ENCODE measurements at regions not wholly inside any gene's neighbourhood (a gene's known extent, or its start where the extent isn't known, plus 50 kb on each side); places are given as distances from the start of the nearest gene placed in this dataset.

DNA sequence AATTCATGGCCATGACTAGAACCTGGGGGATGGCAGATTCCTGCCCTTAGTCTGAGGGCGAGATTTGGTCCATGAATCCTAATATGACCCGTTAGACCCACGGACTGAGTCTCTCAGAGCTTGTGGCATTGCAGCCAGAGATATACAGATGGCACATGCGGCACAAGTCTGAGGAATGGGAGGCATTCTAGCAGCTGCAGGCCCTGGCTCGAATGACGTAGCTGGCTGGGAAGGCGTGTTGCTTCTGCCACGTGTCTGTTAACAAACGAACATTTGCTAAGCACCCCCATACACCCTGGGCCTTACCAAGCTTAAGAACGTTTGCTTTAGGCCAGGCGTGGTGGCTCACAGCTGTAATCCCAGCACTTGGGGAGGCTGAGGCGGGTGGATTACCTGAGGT is 68.0 kb downstream of the CD164 start (continued):
- TF ChIP-seq ZNF335 (tag by site-specific recombination; conservative IDR thresholded peaks at IDR 0.05) (no peak), ZNF23 (tag by site-specific recombination; IDR thresholded peaks at IDR 0.05; ENCODE audit: borderline replicate concordance) (no peak), ZNF223 (tag by site-specific recombination; IDR thresholded peaks at IDR 0.05) (no peak)

DNA sequence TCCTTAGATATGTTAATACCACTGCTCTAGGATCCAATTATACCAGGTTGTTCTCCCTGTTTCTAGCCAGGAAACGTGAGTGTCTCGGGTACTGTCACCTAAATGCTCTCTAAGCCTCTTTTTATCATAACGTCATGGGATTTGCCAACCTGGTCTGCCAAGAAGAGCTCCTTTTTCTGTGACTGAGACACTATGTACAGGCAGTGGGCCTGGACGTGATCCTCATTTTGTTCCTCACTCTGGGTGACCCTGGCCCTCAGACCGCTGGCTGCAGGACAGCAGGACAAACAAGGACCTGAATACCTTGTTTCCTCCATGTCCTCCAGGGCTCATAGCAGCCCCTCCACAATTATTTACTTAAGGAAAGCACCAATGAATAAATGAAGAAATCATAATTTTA is 69.1 kb downstream of the CD164 start:
- ChIA-PET CTCF (interaction anchor here (0.8 kb wide), 1 partner anchor 1052 kb away, joined by 3 read pairs; no protein-coding TSS in a partner anchor), POLR2A (no interaction called here)
- no peaks in the 10 kb centered on the region for H3K9me3 ChIP-seq (ENCODE audit: control insufficient read depth, insufficient read depth, low read depth, low read length)
- H3K4me1 ChIP-seq (ENCODE audit: control insufficient read depth, insufficient read depth, low read length), result no peaks in the 10 kb centered on the region
- no peak for TF ChIP-seq ZNF391 (tag by site-specific recombination; IDR thresholded peaks at IDR 0.05; ENCODE audit: borderline replicate concordance, low read depth)
- TF ChIP-seq ZNF133 (tag by site-specific recombination; IDR thresholded peaks at IDR 0.05), result peak; percentile 54
- no peak overlapping the region for H3K4me3 ChIP-seq (ENCODE audit: low read depth, low read length)
- H3K27ac ChIP-seq (ENCODE audit: extremely low read depth, low read depth, low read length), result no peak overlapping the region
- H3K36me3 ChIP-seq (ENCODE audit: control insufficient read depth in 2 of 2, insufficient read depth in 1 of 2, low read length in 2 of 2), result peaks cover 0 to 19% of the 10 kb centered on the region in 2 experiments; a peak in 1 of 3 replicates

DNA sequence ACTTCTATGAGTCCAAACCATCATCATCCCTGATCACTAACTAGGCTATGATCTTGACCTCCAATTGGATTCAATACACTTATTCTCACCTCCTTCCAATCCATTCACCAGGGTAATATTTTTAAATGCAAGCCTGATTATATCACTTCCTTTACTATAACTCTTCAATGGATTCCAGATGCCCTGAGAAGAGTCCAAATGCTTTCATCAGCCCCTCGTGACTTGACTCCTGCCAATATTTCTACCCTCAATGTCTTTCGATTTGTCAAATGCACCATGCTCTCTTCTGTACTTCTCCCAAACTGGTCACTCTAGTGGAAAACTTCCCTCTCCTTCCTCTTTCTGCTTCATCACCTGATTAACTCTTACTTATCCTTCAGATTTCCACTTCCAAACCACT is 70.8 kb downstream of the CD164 start:
- TF ChIP-seq YY2 (tag by site-specific recombination; IDR thresholded peaks at IDR 0.05) (no peak), RBAK (tag by site-specific recombination; IDR thresholded peaks at IDR 0.05) (no peak), ZNF221 (tag by site-specific recombination; IDR thresholded peaks at IDR 0.05; ENCODE audit: borderline replicate concordance) (no peak), ZNF324 (tag by site-specific recombination; IDR thresholded peaks at IDR 0.05) (no peak), HOXC10 (CRISPR knock-in tag; IDR thresholded peaks at IDR 0.05) (no peak), ZNF335 (tag by site-specific recombination; conservative IDR thresholded peaks at IDR 0.05) (no peak), KLF16 (tag by site-specific recombination; IDR thresholded peaks at IDR 0.05) (no peak), ZNF133 (tag by site-specific recombination; IDR thresholded peaks at IDR 0.05) (no peak)
- TF ChIP-seq, protein P1, sequence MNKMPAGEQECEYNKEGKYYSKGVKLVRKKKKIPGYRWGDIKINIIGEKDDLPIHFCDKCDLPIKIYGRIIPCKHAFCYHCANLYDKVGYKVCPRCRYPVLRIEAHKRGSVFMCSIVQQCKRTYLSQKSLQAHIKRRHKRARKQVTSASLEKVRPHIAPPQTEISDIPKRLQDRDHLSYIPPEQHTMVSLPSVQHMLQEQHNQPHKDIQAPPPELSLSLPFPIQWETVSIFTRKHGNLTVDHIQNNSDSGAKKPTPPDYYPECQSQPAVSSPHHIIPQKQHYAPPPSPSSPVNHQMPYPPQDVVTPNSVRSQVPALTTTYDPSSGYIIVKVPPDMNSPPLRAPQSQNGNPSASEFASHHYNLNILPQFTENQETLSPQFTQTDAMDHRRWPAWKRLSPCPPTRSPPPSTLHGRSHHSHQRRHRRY (tag by site-specific recombination; IDR thresholded peaks at IDR 0.05), result no peak
- TF ChIP-seq, protein P2, sequence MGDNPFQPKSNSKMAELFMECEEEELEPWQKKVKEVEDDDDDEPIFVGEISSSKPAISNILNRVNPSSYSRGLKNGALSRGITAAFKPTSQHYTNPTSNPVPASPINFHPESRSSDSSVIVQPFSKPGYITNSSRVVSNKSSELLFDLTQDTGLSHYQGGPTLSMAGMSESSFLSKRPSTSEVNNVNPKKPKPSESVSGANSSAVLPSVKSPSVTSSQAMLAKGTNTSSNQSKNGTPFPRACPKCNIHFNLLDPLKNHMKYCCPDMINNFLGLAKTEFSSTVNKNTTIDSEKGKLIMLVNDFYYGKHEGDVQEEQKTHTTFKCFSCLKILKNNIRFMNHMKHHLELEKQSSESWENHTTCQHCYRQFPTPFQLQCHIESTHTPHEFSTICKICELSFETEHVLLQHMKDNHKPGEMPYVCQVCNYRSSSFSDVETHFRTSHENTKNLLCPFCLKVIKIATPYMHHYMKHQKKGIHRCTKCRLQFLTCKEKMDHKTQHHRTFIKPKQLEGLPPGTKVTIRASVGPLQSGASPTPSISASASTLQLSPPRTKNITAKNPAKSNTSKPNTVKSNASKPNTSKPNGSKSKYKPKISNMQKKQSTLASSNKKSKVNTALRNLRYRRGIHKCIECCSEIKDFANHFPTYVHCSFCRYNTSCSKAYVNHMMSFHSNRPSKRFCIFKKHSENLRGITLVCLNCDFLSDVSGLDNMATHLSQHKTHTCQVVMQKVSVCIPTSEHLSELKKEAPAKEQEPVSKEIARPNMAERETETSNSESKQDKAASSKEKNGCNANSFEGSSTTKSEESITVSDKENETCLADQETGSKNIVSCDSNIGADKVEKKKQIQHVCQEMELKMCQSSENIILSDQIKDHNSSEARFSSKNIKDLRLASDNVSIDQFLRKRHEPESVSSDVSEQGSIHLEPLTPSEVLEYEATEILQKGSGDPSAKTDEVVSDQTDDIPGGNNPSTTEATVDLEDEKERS (tag by site-specific recombination; IDR thresholded peaks at IDR 0.05), result no peak
- H3K36me3 ChIP-seq (ENCODE audit: control insufficient read depth in 2 of 2, insufficient read depth in 1 of 2, low read length in 2 of 2), result peaks cover 0 to 30% of the 10 kb centered on the region in 2 experiments; a peak in 1 of 3 replicates
- no peaks in the 10 kb centered on the region for H3K4me1 ChIP-seq (ENCODE audit: control insufficient read depth, insufficient read depth, low read length)
- no peaks in the 10 kb centered on the region for H3K9me3 ChIP-seq (ENCODE audit: control insufficient read depth, insufficient read depth, low read depth, low read length)
- no peak overlapping the region for H3K4me3 ChIP-seq (ENCODE audit: low read depth, low read length)
- CTCF ChIA-PET, result interaction anchor here (0.6 to 0.8 kb wide), 2 partner anchors 124 to 299 kb away, joined by 3 read pairs; no protein-coding TSS in a partner anchor
- no peak overlapping the region for H3K27ac ChIP-seq (ENCODE audit: extremely low read depth, low read depth, low read length)
- POLR2A ChIA-PET, result no interaction called here

DNA sequence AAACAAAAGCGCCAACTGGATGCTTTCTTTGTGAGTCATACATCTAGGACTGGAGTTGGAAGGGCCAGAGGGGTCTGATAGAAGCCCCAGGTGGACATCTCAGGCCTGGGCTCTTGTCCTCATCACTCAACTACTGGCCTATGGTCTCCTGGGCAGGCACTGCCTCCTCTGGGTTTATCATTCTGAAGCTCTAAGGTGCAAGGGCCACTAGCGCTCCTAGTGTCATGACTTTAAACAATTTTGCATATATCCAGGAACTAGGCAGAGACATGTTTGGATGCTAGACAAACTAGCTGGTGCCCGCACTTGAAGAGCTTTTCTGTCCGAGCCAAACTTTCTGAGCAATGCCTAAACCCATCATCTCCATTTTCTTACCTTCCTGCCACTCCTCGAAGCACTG is 72.3 kb downstream of the CD164 start:
- ChIA-PET POLR2A (no interaction called here), CTCF (no interaction called here)
- H3K9me3 ChIP-seq (ENCODE audit: control insufficient read depth, insufficient read depth, low read depth, low read length), result no peaks in the 10 kb centered on the region
- peaks cover 0 to 35% of the 10 kb centered on the region in 2 experiments; a peak in 1 of 3 replicates for H3K36me3 ChIP-seq (ENCODE audit: control insufficient read depth in 2 of 2, insufficient read depth in 1 of 2, low read length in 2 of 2)
- no peak overlapping the region for H3K27ac ChIP-seq (ENCODE audit: extremely low read depth, low read depth, low read length)
- H3K4me1 ChIP-seq (ENCODE audit: control insufficient read depth, insufficient read depth, low read length), result no peaks in the 10 kb centered on the region
- H3K4me3 ChIP-seq (ENCODE audit: low read depth, low read length), result no peak overlapping the region
- TF ChIP-seq ZSCAN30 (tag by site-specific recombination; IDR thresholded peaks at IDR 0.05) (no peak), ZNF433 (tag by site-specific recombination; IDR thresholded peaks at IDR 0.05; ENCODE audit: low read depth) (no peak), ZNF624 (tag by site-specific recombination; IDR thresholded peaks at IDR 0.05) (no peak), ZNF548 (tag by site-specific recombination; IDR thresholded peaks at IDR 0.05) (no peak), SP7 (tag by site-specific recombination; IDR thresholded peaks at IDR 0.05) (no peak), ZNF48 (tag by site-specific recombination; IDR thresholded peaks at IDR 0.05) (no peak), ZNF292 (tag by site-specific recombination; IDR thresholded peaks at IDR 0.05; ENCODE audit: borderline replicate concordance, low read depth) (no peak), ZNF843 (tag by site-specific recombination; IDR thresholded peaks at IDR 0.05) (no peak), KLF7 (tag by site-specific recombination; IDR thresholded peaks at IDR 0.05; ENCODE audit: borderline replicate concordance) (no peak), ZNF585B (tag by site-specific recombination; IDR thresholded peaks at IDR 0.05) (no peak), ZNF777 (tag by site-specific recombination; IDR thresholded peaks at IDR 0.05; ENCODE audit: borderline replicate concordance) (no peak), ZNF677 (tag by site-specific recombination; IDR thresholded peaks at IDR 0.05) (no peak)
- TF ChIP-seq, protein P2 (tag by site-specific recombination; IDR thresholded peaks at IDR 0.05), result no peak
